ENCODE measurements at regions not wholly inside any gene's neighbourhood (a gene's known extent, or its start where the extent isn't known, plus 50 kb on each side); places are given as distances from the start of the nearest gene placed in this dataset.

DNA sequence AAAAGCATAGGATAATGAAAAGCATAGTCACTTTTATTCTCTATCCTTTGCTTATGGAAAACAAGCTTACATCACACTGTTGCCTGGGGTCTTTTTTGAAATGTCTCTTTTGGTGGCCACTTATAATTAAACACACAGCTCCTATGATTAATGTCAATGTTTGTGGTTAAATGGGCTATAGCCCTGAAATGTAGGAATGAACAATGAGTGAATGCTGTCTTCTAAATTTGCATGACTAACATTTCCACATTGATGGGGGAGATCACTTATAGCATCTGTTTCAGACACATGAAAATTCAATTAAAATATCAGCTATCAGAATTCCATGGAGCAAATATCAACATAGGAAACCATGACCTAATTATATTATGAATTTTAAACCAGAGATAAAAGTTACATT lies 171.4 kb upstream of the FAT3 start:
- ATAC-seq (ENCODE audit: low FRiP score in 2 of 2) (no peak), DNase-seq (no peak)
- Histone ChIP-seq H3K27ac (no peak overlapping the region), H3K9me3 (no peaks in the 10 kb centered on the region), H3K36me3 (no peaks in the 10 kb centered on the region), H3K27me3 (no peaks in the 10 kb centered on the region), H3K4me3 (no peak overlapping the region), H3K4me1 (no peaks in the 10 kb centered on the region)
- TF ChIP-seq, protein P1, sequence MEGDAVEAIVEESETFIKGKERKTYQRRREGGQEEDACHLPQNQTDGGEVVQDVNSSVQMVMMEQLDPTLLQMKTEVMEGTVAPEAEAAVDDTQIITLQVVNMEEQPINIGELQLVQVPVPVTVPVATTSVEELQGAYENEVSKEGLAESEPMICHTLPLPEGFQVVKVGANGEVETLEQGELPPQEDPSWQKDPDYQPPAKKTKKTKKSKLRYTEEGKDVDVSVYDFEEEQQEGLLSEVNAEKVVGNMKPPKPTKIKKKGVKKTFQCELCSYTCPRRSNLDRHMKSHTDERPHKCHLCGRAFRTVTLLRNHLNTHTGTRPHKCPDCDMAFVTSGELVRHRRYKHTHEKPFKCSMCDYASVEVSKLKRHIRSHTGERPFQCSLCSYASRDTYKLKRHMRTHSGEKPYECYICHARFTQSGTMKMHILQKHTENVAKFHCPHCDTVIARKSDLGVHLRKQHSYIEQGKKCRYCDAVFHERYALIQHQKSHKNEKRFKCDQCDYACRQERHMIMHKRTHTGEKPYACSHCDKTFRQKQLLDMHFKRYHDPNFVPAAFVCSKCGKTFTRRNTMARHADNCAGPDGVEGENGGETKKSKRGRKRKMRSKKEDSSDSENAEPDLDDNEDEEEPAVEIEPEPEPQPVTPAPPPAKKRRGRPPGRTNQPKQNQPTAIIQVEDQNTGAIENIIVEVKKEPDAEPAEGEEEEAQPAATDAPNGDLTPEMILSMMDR (IDR thresholded peaks at IDR 0.05): no peak
- TF ChIP-seq EP300 (IDR thresholded peaks at IDR 0.05) (no peak), POLR2AphosphoS5 (IDR thresholded peaks at IDR 0.05) (no peak), POLR2A (IDR thresholded peaks at IDR 0.05) (no peak)

DNA sequence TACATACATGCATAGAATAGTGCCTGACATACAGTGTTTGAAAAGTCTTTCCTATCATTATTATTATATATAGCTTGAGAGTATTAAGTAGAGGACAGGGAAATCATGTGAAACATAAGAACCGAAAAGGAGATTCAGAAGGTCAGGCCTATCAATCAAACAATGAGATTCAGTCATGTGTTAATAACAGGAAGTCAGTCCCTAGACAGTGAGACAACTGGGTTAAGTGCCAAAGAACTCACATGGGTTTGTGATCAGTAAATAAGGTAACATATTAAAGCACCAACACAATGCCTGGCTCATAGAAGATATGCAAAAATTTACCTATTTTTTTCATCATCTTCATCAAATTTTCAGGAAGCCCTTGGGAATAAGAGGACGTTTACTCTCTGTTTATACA lies 174.3 kb upstream of the FAT3 start:
- Histone ChIP-seq H3K36me3 (no peaks in the 10 kb centered on the region), H3K4me3 (no peak overlapping the region), H3K27me3 (no peaks in the 10 kb centered on the region), H3K9me3 (no peaks in the 10 kb centered on the region), H3K27ac (no peak overlapping the region), H3K4me1 (no peaks in the 10 kb centered on the region)
- no peak for TF ChIP-seq EP300 (IDR thresholded peaks at IDR 0.05)
- TF ChIP-seq, protein P1 (IDR thresholded peaks at IDR 0.05): no peak
- TF ChIP-seq POLR2AphosphoS5 (IDR thresholded peaks at IDR 0.05): no peak
- no peak for TF ChIP-seq POLR2A (IDR thresholded peaks at IDR 0.05)
- DNase-seq: no peak
- ATAC-seq (ENCODE audit: low FRiP score in 2 of 2): no peak
- 41 to 49% methylated on average over 2 of the region's 2 CpGs for WGBS, 2 donors

DNA sequence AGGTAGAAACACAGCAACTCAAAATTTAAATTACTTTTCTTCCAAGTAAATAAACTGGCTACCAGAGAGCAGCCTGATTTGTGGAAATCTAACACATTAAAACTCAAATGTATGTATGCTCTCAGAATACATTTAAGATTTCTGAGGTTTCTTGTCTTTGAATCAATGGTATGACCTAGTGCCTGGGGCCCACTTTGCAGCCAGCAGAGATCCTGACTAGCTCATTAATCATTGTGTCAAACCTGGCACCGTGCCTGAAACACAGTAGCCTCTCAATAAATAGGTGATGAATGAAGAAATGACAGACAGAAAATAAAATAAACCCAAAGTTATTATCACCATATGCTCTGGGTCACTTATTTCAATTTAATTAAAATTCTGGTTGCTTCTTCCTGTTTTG lies 176.2 kb upstream of the FAT3 start:
- no peaks in the 10 kb centered on the region for H3K9me3 ChIP-seq
- no peaks in the 10 kb centered on the region for H3K36me3 ChIP-seq
- no peak overlapping the region for H3K4me3 ChIP-seq
- TF ChIP-seq, protein P1 (IDR thresholded peaks at IDR 0.05): no peak
- TF ChIP-seq POLR2A (IDR thresholded peaks at IDR 0.05) (no peak), EP300 (IDR thresholded peaks at IDR 0.05) (no peak), POLR2AphosphoS5 (IDR thresholded peaks at IDR 0.05) (no peak)
- DNase-seq: no peak
- H3K4me1 ChIP-seq: no peaks in the 10 kb centered on the region
- no peak for ATAC-seq (ENCODE audit: low FRiP score in 2 of 2)
- 9 to 20% methylated on average over 1 of the region's 1 CpG for WGBS, 2 donors
- no peak overlapping the region for H3K27ac ChIP-seq
- H3K27me3 ChIP-seq: no peaks in the 10 kb centered on the region

DNA sequence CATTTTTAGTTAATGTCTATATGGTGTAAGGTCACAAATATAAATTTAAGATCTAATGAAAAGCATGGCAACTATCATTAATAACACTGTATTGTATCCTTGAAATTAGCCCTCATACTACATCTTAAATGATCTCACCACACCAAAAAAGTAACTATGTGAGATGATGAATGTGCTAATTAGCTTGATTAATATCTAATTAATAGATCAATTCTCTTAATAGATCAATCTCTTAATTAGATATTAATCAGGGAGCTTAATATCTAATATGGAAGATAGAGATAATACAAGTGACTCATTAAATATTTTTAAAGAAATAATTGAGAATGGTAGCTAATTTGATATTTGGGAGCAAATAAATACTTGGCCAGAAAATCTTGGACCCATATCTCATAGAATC lies 178.5 kb upstream of the FAT3 start:
- ATAC-seq (ENCODE audit: low FRiP score in 2 of 2): no peak

DNA sequence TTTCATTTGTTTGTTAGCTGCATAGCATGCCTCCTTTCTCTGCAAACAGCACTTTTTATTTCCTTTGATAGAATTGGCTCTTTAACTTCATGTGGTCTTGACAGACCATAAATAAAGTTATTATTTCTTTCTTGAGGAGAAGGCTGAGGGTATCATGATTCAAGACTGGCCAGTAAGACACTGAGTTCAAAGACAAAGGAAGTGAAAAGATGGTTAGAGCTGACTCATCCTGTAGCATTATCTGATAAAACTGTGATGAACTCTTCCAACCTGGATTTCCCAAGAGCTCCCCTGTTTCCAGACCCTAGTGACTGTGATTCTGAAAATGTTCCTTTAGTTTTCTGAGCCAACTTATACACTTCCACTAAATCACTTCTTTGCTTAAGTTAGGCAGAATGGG lies 179.3 kb upstream of the FAT3 start:
- no peak for DNase-seq
- Histone ChIP-seq H3K27ac (no peak overlapping the region), H3K4me3 (no peak overlapping the region), H3K9me3 (no peaks in the 10 kb centered on the region), H3K27me3 (no peaks in the 10 kb centered on the region), H3K4me1 (no peaks in the 10 kb centered on the region), H3K36me3 (no peaks in the 10 kb centered on the region)
- TF ChIP-seq POLR2A (IDR thresholded peaks at IDR 0.05): no peak
- TF ChIP-seq, protein P1 (IDR thresholded peaks at IDR 0.05): no peak
- TF ChIP-seq POLR2AphosphoS5 (IDR thresholded peaks at IDR 0.05): no peak
- TF ChIP-seq EP300 (IDR thresholded peaks at IDR 0.05): no peak
- no peak for ATAC-seq (ENCODE audit: low FRiP score in 2 of 2)

More for the DNA sequence above, 178.5 kb upstream of the FAT3 start:
- no peak for TF ChIP-seq POLR2A (IDR thresholded peaks at IDR 0.05)
- no peak for TF ChIP-seq EP300 (IDR thresholded peaks at IDR 0.05)
- TF ChIP-seq POLR2AphosphoS5 (IDR thresholded peaks at IDR 0.05): no peak
- TF ChIP-seq, protein P1 (IDR thresholded peaks at IDR 0.05): no peak
- Histone ChIP-seq H3K9me3 (no peaks in the 10 kb centered on the region), H3K4me3 (no peak overlapping the region), H3K36me3 (no peaks in the 10 kb centered on the region), H3K4me1 (no peaks in the 10 kb centered on the region), H3K27ac (no peak overlapping the region), H3K27me3 (no peaks in the 10 kb centered on the region)
- no peak for DNase-seq
